ENCODE measurements at regions not wholly inside any gene's neighbourhood (a gene's known extent, or its start where the extent isn't known, plus 50 kb on each side); places are given as distances from the start of the nearest gene placed in this dataset.
"Not testable (repeated sequence)": the region's sequence is repeated elsewhere in the genome, so short reads cannot be mapped to it uniquely, and the experiment has no call there.

DNA sequence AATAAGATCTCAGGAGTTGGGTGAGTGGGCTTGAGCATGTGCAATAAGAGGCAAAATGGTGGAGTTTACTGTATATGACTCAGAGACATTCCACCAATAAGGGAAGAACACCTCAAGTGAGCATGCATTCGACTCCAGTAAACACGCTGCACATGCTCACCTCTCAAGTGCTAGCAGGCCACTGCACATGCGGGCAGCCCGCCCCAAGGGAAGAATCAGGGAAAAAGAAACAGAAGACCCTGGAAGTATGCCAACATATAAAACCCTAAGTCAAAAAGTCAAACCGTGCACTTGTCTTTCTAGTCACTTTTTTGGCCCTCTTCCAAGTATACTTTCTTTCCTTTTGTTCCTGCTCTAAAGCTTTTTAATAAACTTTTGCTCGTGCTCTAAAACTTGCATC is 245.3 kb upstream of the RASA1 start:
- Histone ChIP-seq H3K27me3 (ENCODE audit: control insufficient read depth, insufficient read depth, low read length, poor library complexity, severe bottlenecking) (no peaks in the 10 kb centered on the region), H3K4me1 (ENCODE audit: control insufficient read depth, insufficient read depth, low read length) (peaks cover 4% of the 10 kb centered on the region), H3K27ac (ENCODE audit: insufficient read depth, low read depth, low read length, poor library complexity, severe bottlenecking) (no peak overlapping the region), H3K36me3 (ENCODE audit: control insufficient read depth, insufficient read depth, low read length) (no peaks in the 10 kb centered on the region), H3K9me3 (ENCODE audit: control insufficient read depth, low read length) (no peaks in the 10 kb centered on the region), H3K4me3 (ENCODE audit: insufficient read depth, low read depth, low read length) (no peak overlapping the region)
- 93 to 95% methylated on average over 6 of the region's 6 CpGs for WGBS, 2 experiments

GRCh38 chr5:87027570-87027969 is 240.1 kb upstream of the RASA1 start:
- no peak overlapping the region for H3K4me3 ChIP-seq (ENCODE audit: insufficient read depth, low read depth, low read length)
- 86 to 93% methylated on average over 1 of the region's 1 CpG for WGBS, 2 experiments
- H3K9me3 ChIP-seq (ENCODE audit: control insufficient read depth, low read length): no peaks in the 10 kb centered on the region
- H3K4me1 ChIP-seq (ENCODE audit: control insufficient read depth, insufficient read depth, low read length): no peaks in the 10 kb centered on the region
- H3K36me3 ChIP-seq (ENCODE audit: control insufficient read depth, insufficient read depth, low read length): no peaks in the 10 kb centered on the region
- H3K27me3 ChIP-seq (ENCODE audit: control insufficient read depth, insufficient read depth, low read length, poor library complexity, severe bottlenecking): no peaks in the 10 kb centered on the region
- no peak overlapping the region for H3K27ac ChIP-seq (ENCODE audit: insufficient read depth, low read depth, low read length, poor library complexity, severe bottlenecking)

DNA sequence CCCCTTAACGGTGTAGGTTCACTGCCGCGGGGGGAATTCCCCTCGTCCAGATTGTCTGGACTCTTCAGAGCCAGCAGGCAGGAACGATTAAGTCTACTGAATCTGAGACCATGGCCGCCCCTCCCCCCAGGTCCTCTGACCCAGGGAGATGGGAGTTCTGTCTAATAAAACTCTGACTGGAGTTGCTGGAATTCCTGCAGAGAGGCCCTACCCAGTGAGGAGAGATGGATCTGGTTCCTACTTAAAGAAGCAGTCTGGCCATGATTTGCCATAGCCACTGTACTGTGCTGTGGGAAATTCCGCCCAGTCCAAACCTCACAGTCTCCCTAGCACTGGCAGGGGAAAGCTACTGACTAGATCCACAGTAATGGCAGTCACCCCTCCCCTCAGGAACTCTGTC is 237.7 kb upstream of the RASA1 start:
- Histone ChIP-seq H3K27me3 (ENCODE audit: control insufficient read depth, insufficient read depth, low read length, poor library complexity, severe bottlenecking) (no peaks in the 10 kb centered on the region), H3K36me3 (ENCODE audit: control insufficient read depth, insufficient read depth, low read length) (no peaks in the 10 kb centered on the region), H3K4me3 (ENCODE audit: insufficient read depth, low read depth, low read length) (no peak overlapping the region), H3K4me1 (ENCODE audit: control insufficient read depth, insufficient read depth, low read length) (no peaks in the 10 kb centered on the region), H3K9me3 (ENCODE audit: control insufficient read depth, low read length) (no peaks in the 10 kb centered on the region), H3K27ac (ENCODE audit: insufficient read depth, low read depth, low read length, poor library complexity, severe bottlenecking) (no peak overlapping the region)
- 92 to 95% methylated on average over 7 of the region's 7 CpGs for WGBS, 2 experiments

GRCh38 chr5:87030699-87031098 is 237.0 kb upstream of the RASA1 start:
- Histone ChIP-seq H3K4me3 (ENCODE audit: insufficient read depth, low read depth, low read length) (no peak overlapping the region), H3K9me3 (ENCODE audit: control insufficient read depth, low read length) (no peaks in the 10 kb centered on the region), H3K4me1 (ENCODE audit: control insufficient read depth, insufficient read depth, low read length) (no peaks in the 10 kb centered on the region), H3K36me3 (ENCODE audit: control insufficient read depth, insufficient read depth, low read length) (no peaks in the 10 kb centered on the region), H3K27me3 (ENCODE audit: control insufficient read depth, insufficient read depth, low read length, poor library complexity, severe bottlenecking) (no peaks in the 10 kb centered on the region), H3K27ac (ENCODE audit: insufficient read depth, low read depth, low read length, poor library complexity, severe bottlenecking) (no peak overlapping the region)
- 84 to 88% methylated on average over 7 of the region's 7 CpGs for WGBS, 2 experiments

DNA sequence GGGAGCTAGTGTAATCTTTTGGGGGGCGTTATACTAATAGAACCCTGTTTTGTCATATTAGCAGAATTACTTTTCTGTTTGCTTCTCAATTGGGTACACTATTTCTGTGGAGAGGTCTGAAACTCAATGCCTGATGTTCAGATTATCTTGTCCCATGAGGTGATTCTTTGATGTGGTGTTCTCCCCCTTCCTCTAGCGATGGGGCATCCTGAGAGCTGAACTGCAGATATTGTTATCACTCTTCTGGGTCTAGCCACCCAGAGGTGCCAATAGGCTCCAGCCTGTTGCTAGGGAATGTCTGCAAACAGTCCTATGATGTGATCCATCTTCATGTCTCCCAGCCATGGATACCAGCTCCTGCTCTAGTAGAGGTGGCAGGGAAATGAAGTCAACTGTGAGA is 233.1 kb upstream of the RASA1 start:
- 91 to 95% methylated on average over 2 of the region's 2 CpGs for WGBS, 2 experiments

DNA sequence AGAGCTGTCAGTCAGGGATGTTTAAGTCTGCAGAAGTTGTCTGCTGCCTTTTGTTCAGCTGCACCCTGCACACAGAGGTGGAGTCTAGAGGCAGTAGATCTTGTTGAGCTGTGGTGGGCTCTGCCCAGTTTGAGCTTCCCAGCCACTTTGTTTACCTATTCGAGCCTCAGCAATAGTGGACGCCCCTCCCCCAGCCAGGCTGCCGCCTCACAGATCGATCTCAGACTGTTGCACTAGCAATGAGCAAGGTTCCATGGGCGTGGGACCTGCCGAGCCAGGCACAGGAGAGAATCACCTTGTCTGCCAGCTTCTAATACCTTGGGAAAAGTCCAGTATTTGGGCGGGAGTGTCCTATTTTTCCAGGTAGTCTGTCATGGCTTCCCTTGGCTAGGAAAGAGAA is 225.1 kb upstream of the RASA1 start:
- Histone ChIP-seq H3K27me3 (ENCODE audit: control insufficient read depth, insufficient read depth, low read length, poor library complexity, severe bottlenecking) (no peaks in the 10 kb centered on the region), H3K36me3 (ENCODE audit: control insufficient read depth, insufficient read depth, low read length) (no peaks in the 10 kb centered on the region), H3K4me1 (ENCODE audit: control insufficient read depth, insufficient read depth, low read length) (no peaks in the 10 kb centered on the region), H3K27ac (ENCODE audit: insufficient read depth, low read depth, low read length, poor library complexity, severe bottlenecking) (no peak overlapping the region), H3K9me3 (ENCODE audit: control insufficient read depth, low read length) (no peaks in the 10 kb centered on the region), H3K4me3 (ENCODE audit: insufficient read depth, low read depth, low read length) (no peak overlapping the region)
- 91 to 95% methylated on average over 7 of the region's 7 CpGs for WGBS, 2 experiments

More for the DNA sequence above, 233.1 kb upstream of the RASA1 start:
- Histone ChIP-seq H3K27ac (ENCODE audit: insufficient read depth, low read depth, low read length, poor library complexity, severe bottlenecking) (no peak overlapping the region), H3K27me3 (ENCODE audit: control insufficient read depth, insufficient read depth, low read length, poor library complexity, severe bottlenecking) (no peaks in the 10 kb centered on the region), H3K9me3 (ENCODE audit: control insufficient read depth, low read length) (no peaks in the 10 kb centered on the region), H3K36me3 (ENCODE audit: control insufficient read depth, insufficient read depth, low read length) (no peaks in the 10 kb centered on the region), H3K4me1 (ENCODE audit: control insufficient read depth, insufficient read depth, low read length) (no peaks in the 10 kb centered on the region), H3K4me3 (ENCODE audit: insufficient read depth, low read depth, low read length) (no peak overlapping the region)

DNA sequence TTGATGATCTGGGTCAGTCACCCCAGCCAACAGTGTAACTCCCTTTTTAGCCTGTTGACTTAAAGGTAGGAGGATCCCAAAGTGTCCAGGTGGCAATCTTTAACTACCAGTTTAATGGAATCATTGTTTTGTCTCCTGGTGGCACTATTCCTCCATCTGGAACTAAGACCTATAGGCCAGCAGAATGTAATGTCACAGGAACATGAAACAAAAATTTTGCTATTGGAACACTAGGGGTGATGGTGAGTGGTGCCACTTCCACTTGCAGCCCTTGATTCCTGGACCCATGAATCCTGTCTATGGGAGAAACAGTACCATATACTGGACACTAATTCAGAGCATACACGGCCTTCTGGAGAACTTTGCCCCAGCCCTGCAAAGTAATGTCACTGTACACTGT is 219.5 kb upstream of the RASA1 start:
- H3K4me1 ChIP-seq (ENCODE audit: control insufficient read depth, insufficient read depth, low read length): no peaks in the 10 kb centered on the region
- 91 to 93% methylated on average over 1 of the region's 1 CpG for WGBS, 2 experiments
- H3K9me3 ChIP-seq (ENCODE audit: control insufficient read depth, low read length): no peaks in the 10 kb centered on the region
- H3K4me3 ChIP-seq (ENCODE audit: insufficient read depth, low read depth, low read length): no peak overlapping the region
- no peaks in the 10 kb centered on the region for H3K27me3 ChIP-seq (ENCODE audit: control insufficient read depth, insufficient read depth, low read length, poor library complexity, severe bottlenecking)
- H3K27ac ChIP-seq (ENCODE audit: insufficient read depth, low read depth, low read length, poor library complexity, severe bottlenecking): no peak overlapping the region
- no peaks in the 10 kb centered on the region for H3K36me3 ChIP-seq (ENCODE audit: control insufficient read depth, insufficient read depth, low read length)

DNA sequence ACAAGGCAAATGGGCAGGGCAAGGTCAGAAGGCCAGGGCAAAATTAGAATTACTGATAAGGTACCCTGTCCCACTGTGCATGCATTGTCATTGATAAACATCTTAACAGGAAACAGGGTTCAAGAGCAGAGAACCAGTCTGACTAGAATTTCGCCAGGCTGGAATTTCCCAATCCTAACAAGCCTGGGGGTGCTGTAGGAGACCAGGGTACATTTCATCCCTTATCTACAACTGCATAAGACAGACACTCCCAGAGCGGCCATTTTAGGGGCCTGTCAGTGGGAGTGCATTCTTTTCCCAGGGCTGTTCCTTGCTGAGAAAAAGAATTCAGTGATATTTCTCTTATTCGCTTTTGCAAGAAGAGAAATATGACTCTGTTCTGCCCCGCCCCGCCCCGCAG is 218.7 kb upstream of the RASA1 start:
- not testable (repeated sequence) for H3K27me3 ChIP-seq (ENCODE audit: control insufficient read depth, insufficient read depth, low read length, poor library complexity, severe bottlenecking); H3K4me1 ChIP-seq (ENCODE audit: control insufficient read depth, insufficient read depth, low read length); H3K27ac ChIP-seq (ENCODE audit: insufficient read depth, low read depth, low read length, poor library complexity, severe bottlenecking); H3K36me3 ChIP-seq (ENCODE audit: control insufficient read depth, insufficient read depth, low read length); H3K4me3 ChIP-seq (ENCODE audit: insufficient read depth, low read depth, low read length); H3K9me3 ChIP-seq (ENCODE audit: control insufficient read depth, low read length)
- WGBS, 2 experiments: 88 to 93% methylated on average over 6 of the region's 6 CpGs

GRCh38 chr5:87051502-87052113 is 216.1 kb upstream of the RASA1 start:
- H3K4me1 ChIP-seq (ENCODE audit: control insufficient read depth, insufficient read depth, low read length): no peaks in the 10 kb centered on the region
- no peak overlapping the region for H3K27ac ChIP-seq (ENCODE audit: insufficient read depth, low read depth, low read length, poor library complexity, severe bottlenecking)
- WGBS, 2 experiments: 80 to 88% methylated on average over 3 of the region's 3 CpGs

DNA sequence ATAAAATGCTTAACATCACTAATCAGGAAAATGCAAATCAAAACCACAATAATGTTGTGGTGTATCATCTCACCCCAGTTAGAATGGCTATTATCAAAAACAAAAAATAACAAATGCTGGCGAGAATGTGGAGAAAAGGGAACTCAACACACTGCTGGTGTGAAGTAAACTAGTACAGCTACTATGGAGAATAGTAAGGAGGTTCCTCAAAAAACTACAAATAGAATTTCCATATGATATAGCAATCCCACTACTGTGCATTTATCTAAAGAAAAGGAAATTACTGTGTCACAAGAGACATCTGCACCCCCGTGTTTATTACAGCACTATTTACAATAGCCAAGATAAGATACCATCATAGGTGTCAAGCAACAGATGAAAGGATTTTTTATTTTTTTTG is 214.5 kb upstream of the RASA1 start:
- H3K27ac ChIP-seq (ENCODE audit: insufficient read depth, low read depth, low read length, poor library complexity, severe bottlenecking): no peak overlapping the region
- H3K27me3 ChIP-seq (ENCODE audit: control insufficient read depth, insufficient read depth, low read length, poor library complexity, severe bottlenecking): no peaks in the 10 kb centered on the region
- H3K9me3 ChIP-seq (ENCODE audit: control insufficient read depth, low read length): no peaks in the 10 kb centered on the region
- H3K4me1 ChIP-seq (ENCODE audit: control insufficient read depth, insufficient read depth, low read length): no peaks in the 10 kb centered on the region
- 80 to 94% methylated on average over 1 to 2 of the region's 2 CpGs for WGBS, 2 experiments
- no peak overlapping the region for H3K4me3 ChIP-seq (ENCODE audit: insufficient read depth, low read depth, low read length)
- no peaks in the 10 kb centered on the region for H3K36me3 ChIP-seq (ENCODE audit: control insufficient read depth, insufficient read depth, low read length)

More at GRCh38 chr5:87051502-87052113, 216.1 kb upstream of the RASA1 start:
- H3K4me3 ChIP-seq (ENCODE audit: insufficient read depth, low read depth, low read length): no peak overlapping the region
- no peaks in the 10 kb centered on the region for H3K9me3 ChIP-seq (ENCODE audit: control insufficient read depth, low read length)
- no peaks in the 10 kb centered on the region for H3K36me3 ChIP-seq (ENCODE audit: control insufficient read depth, insufficient read depth, low read length)
- no peaks in the 10 kb centered on the region for H3K27me3 ChIP-seq (ENCODE audit: control insufficient read depth, insufficient read depth, low read length, poor library complexity, severe bottlenecking)

GRCh38 chr5:87054821-87055220 is 212.9 kb upstream of the RASA1 start:
- Histone ChIP-seq H3K4me3 (ENCODE audit: insufficient read depth, low read depth, low read length) (no peak overlapping the region), H3K36me3 (ENCODE audit: control insufficient read depth, insufficient read depth, low read length) (no peaks in the 10 kb centered on the region), H3K27ac (ENCODE audit: insufficient read depth, low read depth, low read length, poor library complexity, severe bottlenecking) (no peak overlapping the region), H3K4me1 (ENCODE audit: control insufficient read depth, insufficient read depth, low read length) (no peaks in the 10 kb centered on the region), H3K27me3 (ENCODE audit: control insufficient read depth, insufficient read depth, low read length, poor library complexity, severe bottlenecking) (no peaks in the 10 kb centered on the region), H3K9me3 (ENCODE audit: control insufficient read depth, low read length) (no peaks in the 10 kb centered on the region)

All from ectodermal cell (in vitro differentiated cells).